ENCODE measurements at regions not wholly inside any gene's neighbourhood (a gene's known extent, or its start where the extent isn't known, plus 50 kb on each side); places are given as distances from the start of the nearest gene placed in this dataset.

DNA sequence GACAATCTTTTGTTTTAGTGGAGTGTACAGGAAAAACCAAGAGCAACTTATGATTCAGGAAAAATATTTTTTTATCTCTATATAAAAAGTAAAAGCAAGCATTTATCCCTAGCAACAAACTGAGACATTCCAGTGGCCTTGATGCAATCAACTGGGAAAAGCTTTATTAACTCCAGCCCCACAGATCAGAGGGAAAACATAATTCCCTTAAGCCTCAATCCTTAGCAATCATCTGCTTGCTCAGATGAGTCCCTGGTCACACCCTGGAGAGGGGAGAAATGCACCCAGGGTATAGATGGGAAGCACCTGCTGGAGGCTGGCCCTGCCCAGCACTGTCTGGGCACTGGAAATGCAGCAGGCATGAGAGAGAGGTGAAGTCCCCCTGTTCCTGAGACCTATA is 636.6 kb downstream of the TNS3 start:
- CTCF ChIA-PET = no interaction called here

More for the DNA sequence above, 636.6 kb downstream of the TNS3 start:
- H3K4ac ChIP-seq (ENCODE audit: low read depth, low read length) = no peak overlapping the region
- H2BK120ac ChIP-seq (ENCODE audit: low read depth, low read length) = no peak overlapping the region
- no peaks in the 10 kb centered on the region; the same call in 1 of the 2 replicates for H3K27me3 ChIP-seq (ENCODE audit: control insufficient read depth, insufficient read depth, low read length)
- no peak overlapping the region for H2BK20ac ChIP-seq (ENCODE audit: low read depth, low read length)
- no peak overlapping the region for H2BK5ac ChIP-seq (ENCODE audit: low read depth, low read length, poor library complexity, severe bottlenecking)
- DNase-seq (no peak), ATAC-seq (ENCODE audit: low read depth) (no peak)
- peaks cover 3% of the 10 kb centered on the region for H3K9me1 ChIP-seq (ENCODE audit: insufficient read depth, low read length)
- dilution Hi-C loops (cut with HindIII; ENCODE audit: low sequenced_read_pairs, unreplicated experiment) = no loop called here
- POLR2A ChIA-PET (ENCODE audit: unreplicated experiment) = no interaction called here
- H4K91ac ChIP-seq (ENCODE audit: insufficient read depth, low read depth, low read length) = no peak overlapping the region
- TF ChIP-seq NFE2L2 (IDR thresholded peaks at IDR 0.05; ENCODE audit: low read depth, low read length) = no peak
- TF ChIP-seq, protein P1, sequence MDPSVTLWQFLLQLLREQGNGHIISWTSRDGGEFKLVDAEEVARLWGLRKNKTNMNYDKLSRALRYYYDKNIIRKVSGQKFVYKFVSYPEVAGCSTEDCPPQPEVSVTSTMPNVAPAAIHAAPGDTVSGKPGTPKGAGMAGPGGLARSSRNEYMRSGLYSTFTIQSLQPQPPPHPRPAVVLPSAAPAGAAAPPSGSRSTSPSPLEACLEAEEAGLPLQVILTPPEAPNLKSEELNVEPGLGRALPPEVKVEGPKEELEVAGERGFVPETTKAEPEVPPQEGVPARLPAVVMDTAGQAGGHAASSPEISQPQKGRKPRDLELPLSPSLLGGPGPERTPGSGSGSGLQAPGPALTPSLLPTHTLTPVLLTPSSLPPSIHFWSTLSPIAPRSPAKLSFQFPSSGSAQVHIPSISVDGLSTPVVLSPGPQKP (IDR thresholded peaks at IDR 0.05; ENCODE audit: borderline replicate concordance, low read depth, low read length) = no peak
- TF ChIP-seq, protein P2, sequence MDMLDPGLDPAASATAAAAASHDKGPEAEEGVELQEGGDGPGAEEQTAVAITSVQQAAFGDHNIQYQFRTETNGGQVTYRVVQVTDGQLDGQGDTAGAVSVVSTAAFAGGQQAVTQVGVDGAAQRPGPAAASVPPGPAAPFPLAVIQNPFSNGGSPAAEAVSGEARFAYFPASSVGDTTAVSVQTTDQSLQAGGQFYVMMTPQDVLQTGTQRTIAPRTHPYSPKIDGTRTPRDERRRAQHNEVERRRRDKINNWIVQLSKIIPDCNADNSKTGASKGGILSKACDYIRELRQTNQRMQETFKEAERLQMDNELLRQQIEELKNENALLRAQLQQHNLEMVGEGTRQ (IDR thresholded peaks at IDR 0.05; ENCODE audit: low read depth, low read length) = no peak
- no peak for TF ChIP-seq RAD21 (IDR thresholded peaks at IDR 0.05; ENCODE audit: low read length)
- TF ChIP-seq RFX5 (IDR thresholded peaks at IDR 0.05; ENCODE audit: low read depth, low read length) = no peak
- TF ChIP-seq POLR2A (IDR thresholded peaks at IDR 0.05; ENCODE audit: low read depth, low read length) = no peak
- no peak for TF ChIP-seq RCOR1 (IDR thresholded peaks at IDR 0.05; ENCODE audit: insufficient replicate concordance, low read length)
- no peak for TF ChIP-seq FOS (IDR thresholded peaks at IDR 0.05; ENCODE audit: low read depth, low read length)
- TF ChIP-seq MAFK (IDR thresholded peaks at IDR 0.05; ENCODE audit: low read depth, low read length) = no peak
- no peak for TF ChIP-seq BHLHE40 (IDR thresholded peaks at IDR 0.05; ENCODE audit: low read depth, low read length)
- TF ChIP-seq MXI1 (IDR thresholded peaks at IDR 0.05; ENCODE audit: borderline replicate concordance, low read depth, low read length) = no peak
- H3K56ac ChIP-seq (ENCODE audit: extremely low read depth, insufficient read depth, low read length) = no peak overlapping the region
- no peak overlapping the region for H2BK15ac ChIP-seq (ENCODE audit: low read depth, low read length)
- no peak overlapping the region for H4K5ac ChIP-seq (ENCODE audit: low read depth, low read length)
- no peak overlapping the region for H3K23ac ChIP-seq (ENCODE audit: low read depth, low read length)
- H3K14ac ChIP-seq (replicated peaks; ENCODE audit: low read depth, low read length) = no peak overlapping the region
- H3K4me1 ChIP-seq (ENCODE audit: control insufficient read depth, insufficient read depth, low read length) = no peaks in the 10 kb centered on the region
- H2AFZ ChIP-seq (replicated peaks; ENCODE audit: low read length, poor library complexity) = no peak overlapping the region
- H2AK9ac ChIP-seq (replicated peaks; ENCODE audit: low read depth, low read length, poor library complexity) = no peak overlapping the region
- H2AK5ac ChIP-seq (ENCODE audit: low read depth, low read length) = no peak overlapping the region
- no peaks in the 10 kb centered on the region for H3K79me1 ChIP-seq (ENCODE audit: low read depth in 1 of 2, low read length in 2 of 2)
- H3K36me3 ChIP-seq (ENCODE audit: control insufficient read depth, insufficient read depth, low read length) = no peaks in the 10 kb centered on the region
- intact Hi-C loops (cut with micrococcal nuclease) = no loop called here
- H3K4me3 ChIP-seq (ENCODE audit: insufficient read depth, low read depth, low read length) = no peak overlapping the region
- H4K20me1 ChIP-seq (ENCODE audit: insufficient read depth, low read length) = no peaks in the 10 kb centered on the region
- H3K18ac ChIP-seq (ENCODE audit: low read depth, low read length) = no peak overlapping the region
- no peak overlapping the region for H3K4me2 ChIP-seq (ENCODE audit: low read depth, low read length)
- H3K9ac ChIP-seq (ENCODE audit: low read depth, low read length) = no peak overlapping the region
- H4K8ac ChIP-seq (ENCODE audit: low read depth in 2 of 2, low read length in 2 of 2) = no peak overlapping the region
- in situ Hi-C loops (cut with MboI; ENCODE audit: low sequenced_read_pairs) = loop anchor here (25.0 kb wide), 1 partner anchor 1033 kb away; the partner anchor contains the start of gene IGFBP3
- H3K27ac ChIP-seq (ENCODE audit: insufficient read depth, low read length) = no peak overlapping the region
- H3K9me3 ChIP-seq (ENCODE audit: control insufficient read depth, insufficient read depth, low read length) = no peaks in the 10 kb centered on the region
- BruUV-seq (replicated peaks) = no TSS peak

Data from IMR-90 (cell line).